ENCODE measurements at regions not wholly inside any gene's neighbourhood (a gene's known extent, or its start where the extent isn't known, plus 50 kb on each side); places are given as distances from the start of the nearest gene placed in this dataset.

GRCh38 chr4:77433418-77433733, 172.2 kb upstream of the CXCL13 start:
- CTCF ChIA-PET, result interaction anchor here (0.6 to 4.2 kb wide), 10 partner anchors 12 to 1003 kb away, joined by 3 to 17 read pairs (median 6); no protein-coding TSS in a partner anchor
- Histone ChIP-seq H3K4me2 (no peak overlapping the region; the same call in 1 of the 2 replicates), H3K36me3 (replicated peaks in 1 of 2; ENCODE audit: control insufficient read depth in 1 of 2, insufficient read depth in 2 of 2, low read length in 1 of 2) (no peaks in the 10 kb centered on the region), H2AFZ (ENCODE audit: low read depth) (no peak overlapping the region), H3K9me2 (no peaks in the 10 kb centered on the region), H3F3A (replicated peaks; ENCODE audit: insufficient read depth) (no peaks in the 10 kb centered on the region), H3K4me1 (ENCODE audit: control insufficient read depth in 1 of 2, insufficient read depth in 2 of 2, low read depth in 1 of 2, low read length in 1 of 2) (no peaks in the 10 kb centered on the region), H3K9ac (no peak overlapping the region), H3K4me3 (ENCODE audit: low read depth in 2 of 2, low read length in 1 of 2) (no peak overlapping the region; a peak in 1 of 4 replicates), H3K27me3 (ENCODE audit: insufficient read depth) (peaks cover 19% of the 10 kb centered on the region; the same call in 1 of the 2 replicates), H3K27ac (ENCODE audit: low read depth in 2 of 2, low read length in 1 of 2) (no peak overlapping the region), H3K79me2 (ENCODE audit: insufficient read depth) (no peaks in the 10 kb centered on the region), H3K9me3 (no peaks in the 10 kb centered on the region), H4K20me1 (ENCODE audit: insufficient read depth) (no peaks in the 10 kb centered on the region)
- TF ChIP-seq TEAD4 (IDR thresholded peaks at IDR 0.05; ENCODE audit: borderline replicate concordance, insufficient read depth), result no peak
- TF ChIP-seq CHD2 (IDR thresholded peaks at IDR 0.05; ENCODE audit: low read length, partially characterized antibody), result no peak
- TF ChIP-seq RAD21 (IDR thresholded peaks at IDR 0.05; ENCODE audit: low read length), result peak; percentile 68
- peak; percentile 29; the same call in 1 of the 2 replicates for TF ChIP-seq SMC3 (IDR thresholded peaks at IDR 0.05; ENCODE audit: low read depth, low read length)
- TF ChIP-seq, protein P1, sequence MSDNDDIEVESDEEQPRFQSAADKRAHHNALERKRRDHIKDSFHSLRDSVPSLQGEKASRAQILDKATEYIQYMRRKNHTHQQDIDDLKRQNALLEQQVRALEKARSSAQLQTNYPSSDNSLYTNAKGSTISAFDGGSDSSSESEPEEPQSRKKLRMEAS (IDR thresholded peaks at IDR 0.05; ENCODE audit: low read depth), result no peak
- no peak for TF ChIP-seq EZH2phosphoT487 (IDR thresholded peaks at IDR 0.05; ENCODE audit: borderline replicate concordance, low read depth)
- peak; percentile 60 for TF ChIP-seq CTCF (IDR thresholded peaks at IDR 0.05)
- POLR2A ChIA-PET, result interaction anchor here (0.6 kb wide), 1 partner anchor 165 kb away, joined by 3 read pairs; no protein-coding TSS in a partner anchor
- WGBS (ENCODE audit: low lambda C conversion rate), result 9% methylated on average over 2 of the region's 2 CpGs
- peak; percentile 40 for DNase-seq

GRCh38 chr4:77434299-77435092, 171.1 kb upstream of the CXCL13 start:
- no peak for DNase-seq
- Histone ChIP-seq H2AFZ (ENCODE audit: low read depth) (no peak overlapping the region), H3K9me3 (no peaks in the 10 kb centered on the region), H3K9me2 (no peaks in the 10 kb centered on the region), H3K9ac (no peak overlapping the region), H3K27me3 (ENCODE audit: insufficient read depth) (peaks cover 19% of the 10 kb centered on the region; the same call in 1 of the 2 replicates), H3F3A (replicated peaks; ENCODE audit: insufficient read depth) (no peaks in the 10 kb centered on the region), H4K20me1 (ENCODE audit: insufficient read depth) (no peaks in the 10 kb centered on the region), H3K36me3 (replicated peaks in 1 of 2; ENCODE audit: control insufficient read depth in 1 of 2, insufficient read depth in 2 of 2, low read length in 1 of 2) (no peaks in the 10 kb centered on the region), H3K27ac (ENCODE audit: low read depth in 2 of 2, low read length in 1 of 2) (no peak overlapping the region), H3K79me2 (ENCODE audit: insufficient read depth) (no peaks in the 10 kb centered on the region), H3K4me1 (ENCODE audit: control insufficient read depth in 1 of 2, insufficient read depth in 2 of 2, low read depth in 1 of 2, low read length in 1 of 2) (no peaks in the 10 kb centered on the region), H3K4me3 (ENCODE audit: low read depth in 2 of 2, low read length in 1 of 2) (no peak overlapping the region), H3K4me2 (no peak overlapping the region)
- CTCF ChIA-PET, result interaction anchor here (0.6 to 4.2 kb wide), 10 partner anchors 10 to 194 kb away, joined by 3 to 17 read pairs (median 6); no protein-coding TSS in a partner anchor
- POLR2A ChIA-PET, result no interaction called here
- WGBS (ENCODE audit: low lambda C conversion rate), result 7% methylated on average over 10 of the region's 10 CpGs
- TF ChIP-seq FOSL2 (IDR thresholded peaks at IDR 0.05; ENCODE audit: borderline replicate concordance, low read depth), result no peak
- TF ChIP-seq USF2 (IDR thresholded peaks at IDR 0.05; ENCODE audit: borderline replicate concordance, low read depth, low read length), result no peak
- TF ChIP-seq, protein P2, sequence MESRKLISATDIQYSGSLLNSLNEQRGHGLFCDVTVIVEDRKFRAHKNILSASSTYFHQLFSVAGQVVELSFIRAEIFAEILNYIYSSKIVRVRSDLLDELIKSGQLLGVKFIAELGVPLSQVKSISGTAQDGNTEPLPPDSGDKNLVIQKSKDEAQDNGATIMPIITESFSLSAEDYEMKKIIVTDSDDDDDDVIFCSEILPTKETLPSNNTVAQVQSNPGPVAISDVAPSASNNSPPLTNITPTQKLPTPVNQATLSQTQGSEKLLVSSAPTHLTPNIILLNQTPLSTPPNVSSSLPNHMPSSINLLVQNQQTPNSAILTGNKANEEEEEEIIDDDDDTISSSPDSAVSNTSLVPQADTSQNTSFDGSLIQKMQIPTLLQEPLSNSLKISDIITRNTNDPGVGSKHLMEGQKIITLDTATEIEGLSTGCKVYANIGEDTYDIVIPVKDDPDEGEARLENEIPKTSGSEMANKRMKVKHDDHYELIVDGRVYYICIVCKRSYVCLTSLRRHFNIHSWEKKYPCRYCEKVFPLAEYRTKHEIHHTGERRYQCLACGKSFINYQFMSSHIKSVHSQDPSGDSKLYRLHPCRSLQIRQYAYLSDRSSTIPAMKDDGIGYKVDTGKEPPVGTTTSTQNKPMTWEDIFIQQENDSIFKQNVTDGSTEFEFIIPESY (IDR thresholded peaks at IDR 0.05; ENCODE audit: borderline replicate concordance, low read depth), result no peak
- no peak for TF ChIP-seq NRF1 (IDR thresholded peaks at IDR 0.05; ENCODE audit: low read depth, low read length)
- no peak for TF ChIP-seq ELF1 (IDR thresholded peaks at IDR 0.05)
- TF ChIP-seq MEF2A (IDR thresholded peaks at IDR 0.05; ENCODE audit: borderline replicate concordance, low read depth), result no peak
- no peak for TF ChIP-seq CTCF (IDR thresholded peaks at IDR 0.05)
- TF ChIP-seq GATA2 (CRISPR knock-in tag; IDR thresholded peaks at IDR 0.05), result no peak
- TF ChIP-seq JUND (IDR thresholded peaks at IDR 0.05), result no peak
- no peak for TF ChIP-seq MXI1 (IDR thresholded peaks at IDR 0.05; ENCODE audit: low read depth, low read length)
- TF ChIP-seq TAF1 (IDR thresholded peaks at IDR 0.05; ENCODE audit: borderline replicate concordance, low read depth, low read length), result no peak
- TF ChIP-seq RCOR1 (IDR thresholded peaks at IDR 0.05; ENCODE audit: low read length), result no peak
- TF ChIP-seq FOXM1 (IDR thresholded peaks at IDR 0.05; ENCODE audit: low read depth), result no peak
- no peak for TF ChIP-seq EP300 (IDR thresholded peaks at IDR 0.05; ENCODE audit: borderline replicate concordance in 1 of 2, low read depth in 1 of 2, low read length in 1 of 2)

All from SK-N-SH (cell line).